MG63 (cell line): ENCODE measurements at regions not wholly inside any gene's neighbourhood (a gene's known extent, or its start where the extent isn't known, plus 50 kb on each side); places are given as distances from the start of the nearest gene placed in this dataset.

Experiments used
- DNase-seq: peaks from one replicate; pipeline ENCODE4 v3.0.0-alpha.2; 2020
- H3K27me3 ChIP-seq: fragments of 250-450 bp; sonication (Bioruptor Pico); 2 replicates; pipeline ENCODE4 v1.5.1; 2020; ENCODE audit warnings: mild to moderate bottlenecking, moderate library complexity
- H3K36me3 ChIP-seq: fragments of 250-450 bp; sonication (Bioruptor Pico); 2 replicates; pipeline ENCODE4 v1.5.1; 2020; ENCODE audit warnings: mild to moderate bottlenecking, moderate library complexity
- H3K4me3 ChIP-seq: fragments of 250-450 bp; sonication (Bioruptor Pico); 2 replicates; pipeline ENCODE4 v1.5.1; 2020; ENCODE audit warnings: mild to moderate bottlenecking, moderate library complexity
- H3K9me3 ChIP-seq: fragments of 250-450 bp; sonication (Bioruptor Pico); 2 replicates; pipeline ENCODE4 v1.5.1; 2020; ENCODE audit warnings: mild to moderate bottlenecking, moderate library complexity

DNA sequence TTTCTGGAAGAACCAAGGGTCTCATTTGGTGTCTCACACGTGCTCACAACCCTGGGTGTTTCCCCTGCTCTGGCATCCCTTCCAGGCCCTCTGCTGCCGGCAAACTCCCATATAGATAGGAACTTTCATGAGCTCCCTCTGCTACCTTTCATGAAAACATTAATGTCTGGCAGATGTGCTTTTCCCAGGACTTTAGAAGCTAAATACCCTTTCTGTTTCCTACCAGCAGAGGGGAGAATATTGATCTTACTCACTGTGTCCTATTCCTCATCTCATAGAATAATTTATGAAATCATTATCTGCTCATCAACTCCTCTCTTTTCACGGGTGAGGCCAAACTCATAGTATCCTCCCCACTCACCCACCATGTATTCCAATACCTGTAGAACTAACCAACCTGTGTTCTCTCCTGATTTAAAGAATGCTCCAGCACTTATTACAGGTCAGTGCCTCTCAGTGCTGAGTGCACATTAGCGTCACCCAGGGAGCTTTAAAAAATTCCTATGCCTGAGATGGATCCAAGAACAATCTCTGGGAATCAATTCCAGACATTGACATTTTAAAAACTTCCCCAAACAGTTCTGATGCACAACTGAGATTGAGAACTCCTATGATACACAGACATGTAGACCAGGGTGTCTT, 298.5 kb upstream of the JAG1 start:
- Histone ChIP-seq H3K9me3 (no peaks in the 10 kb centered on the region; the same call in 1 of the 2 replicates), H3K27me3 (no peaks in the 10 kb centered on the region), H3K36me3 (no peaks in the 10 kb centered on the region), H3K4me3 (no peak overlapping the region)
- no peak for DNase-seq

DNA sequence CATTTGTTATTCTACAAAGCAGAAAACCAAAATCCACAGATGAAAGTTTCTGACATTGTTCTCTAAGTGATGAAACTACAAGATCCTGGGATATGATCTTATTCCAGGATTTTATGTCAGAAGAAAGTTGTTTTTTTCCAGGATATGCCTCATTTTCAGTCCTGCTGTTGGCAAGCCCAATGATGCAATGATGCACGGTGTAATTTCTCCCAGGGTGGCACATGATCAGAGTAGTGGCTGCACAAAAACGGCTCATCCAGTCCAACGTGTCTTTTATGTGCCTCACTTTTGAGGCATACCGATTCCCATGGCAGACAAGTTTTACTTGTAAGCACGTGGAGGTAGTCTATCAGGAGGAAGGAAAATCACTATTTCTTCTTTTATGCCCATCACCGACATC, 302.3 kb upstream of the JAG1 start:
- no peaks in the 10 kb centered on the region; the same call in 1 of the 2 replicates for H3K9me3 ChIP-seq
- no peaks in the 10 kb centered on the region for H3K36me3 ChIP-seq
- DNase-seq = no peak
- H3K4me3 ChIP-seq = no peak overlapping the region
- no peaks in the 10 kb centered on the region for H3K27me3 ChIP-seq

DNA sequence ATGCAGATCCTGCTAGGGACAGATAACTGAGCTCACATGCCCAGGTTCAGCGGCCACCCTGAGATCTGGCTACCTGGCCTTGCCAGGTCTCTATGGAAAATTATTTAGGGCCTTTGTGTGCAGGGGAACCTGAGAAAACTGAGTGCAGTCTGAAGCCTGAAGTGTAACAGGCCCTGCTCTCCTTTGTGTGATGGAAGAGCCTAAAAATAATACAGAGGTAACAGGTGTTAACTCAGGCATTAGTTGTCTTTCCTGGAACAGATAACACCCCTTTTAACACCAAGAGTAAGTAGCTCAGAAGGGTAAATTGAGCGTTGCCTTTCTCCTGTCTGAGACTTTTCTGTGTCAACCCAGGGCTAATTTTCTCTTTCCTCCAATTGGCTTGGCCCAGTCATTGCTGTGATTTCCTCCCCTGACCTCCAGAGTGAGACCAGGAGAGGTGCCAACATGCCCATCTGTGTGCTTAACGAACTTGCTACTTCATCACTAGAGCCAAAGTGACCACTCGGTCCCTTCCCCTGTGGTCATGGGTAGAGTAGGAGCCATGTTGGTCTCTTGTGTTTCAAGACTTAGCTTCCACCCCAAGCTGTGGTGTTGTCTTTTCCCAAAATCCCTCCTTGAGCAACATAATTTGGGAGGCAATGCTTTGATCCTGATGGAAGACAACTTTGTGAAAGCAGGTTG, 304.4 kb upstream of the JAG1 start:
- Histone ChIP-seq H3K9me3 (no peaks in the 10 kb centered on the region), H3K36me3 (no peaks in the 10 kb centered on the region), H3K4me3 (no peak overlapping the region), H3K27me3 (no peaks in the 10 kb centered on the region)
- no peak for DNase-seq

DNA sequence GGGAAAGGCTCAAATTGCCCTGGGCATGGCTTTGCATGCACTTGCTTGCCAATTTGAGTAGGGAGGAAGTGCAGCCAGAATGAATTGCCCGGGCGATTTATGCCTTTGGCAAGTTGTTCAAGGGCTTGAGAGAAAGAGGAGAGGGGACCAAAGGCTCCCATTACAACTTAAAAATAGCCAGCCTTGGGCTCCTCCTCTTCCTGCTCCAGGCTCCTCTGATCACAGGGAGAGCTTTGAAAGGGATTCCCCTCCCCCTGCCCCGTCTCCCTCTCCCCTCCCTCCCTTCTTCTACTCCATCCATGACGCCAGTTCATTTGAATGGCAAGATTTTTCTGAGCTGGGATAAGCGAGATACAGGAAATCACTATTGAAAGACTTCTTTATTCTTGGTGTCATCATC, 304.9 kb upstream of the JAG1 start:
- Histone ChIP-seq H3K9me3 (no peaks in the 10 kb centered on the region), H3K27me3 (no peaks in the 10 kb centered on the region), H3K36me3 (no peaks in the 10 kb centered on the region), H3K4me3 (no peak overlapping the region)
- no peak for DNase-seq

DNA sequence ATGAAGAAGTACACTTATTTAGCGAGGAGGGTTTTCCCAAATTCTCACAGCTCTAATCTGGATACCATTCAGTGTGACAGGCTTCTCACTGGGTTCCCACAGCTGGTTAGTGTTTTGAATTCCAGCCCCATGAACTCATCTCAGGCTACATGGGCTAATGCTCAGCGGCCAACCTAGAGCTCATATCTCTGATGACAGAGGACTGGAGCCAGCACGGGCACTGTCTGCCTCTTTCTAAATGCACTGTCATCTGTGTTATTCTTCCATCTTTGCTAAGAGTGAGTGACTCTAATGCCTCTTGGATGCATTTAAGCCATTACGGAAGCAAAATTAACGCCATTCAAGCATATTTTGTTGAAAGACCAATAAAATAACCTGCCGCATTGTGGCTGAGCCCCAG, 308.9 kb upstream of the JAG1 start:
- H3K4me3 ChIP-seq = no peak overlapping the region
- no peaks in the 10 kb centered on the region for H3K9me3 ChIP-seq
- no peaks in the 10 kb centered on the region for H3K27me3 ChIP-seq
- no peaks in the 10 kb centered on the region for H3K36me3 ChIP-seq
- DNase-seq = peak; percentile 69

DNA sequence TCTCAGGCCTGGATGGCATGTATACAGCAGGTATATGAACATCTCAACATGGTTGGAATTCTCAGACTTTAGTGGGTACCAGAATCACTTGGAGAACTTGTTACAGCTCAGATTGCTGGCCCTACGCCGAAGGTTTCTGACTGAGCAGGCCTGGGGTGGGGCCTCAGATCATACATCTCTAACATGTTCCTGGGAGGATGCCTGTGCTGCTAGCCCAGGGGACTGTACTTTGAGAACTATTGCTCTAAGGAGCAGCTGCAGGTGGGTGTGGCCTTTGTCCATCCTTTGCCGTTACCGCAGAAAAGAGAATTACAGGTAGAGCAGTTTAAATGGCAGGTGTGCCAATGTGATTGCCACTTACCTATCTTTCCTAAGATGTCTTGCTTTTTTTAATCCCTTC, 310.5 kb upstream of the JAG1 start:
- no peak for DNase-seq
- no peaks in the 10 kb centered on the region for H3K27me3 ChIP-seq
- no peak overlapping the region for H3K4me3 ChIP-seq
- H3K36me3 ChIP-seq = no peaks in the 10 kb centered on the region
- H3K9me3 ChIP-seq = no peaks in the 10 kb centered on the region

DNA sequence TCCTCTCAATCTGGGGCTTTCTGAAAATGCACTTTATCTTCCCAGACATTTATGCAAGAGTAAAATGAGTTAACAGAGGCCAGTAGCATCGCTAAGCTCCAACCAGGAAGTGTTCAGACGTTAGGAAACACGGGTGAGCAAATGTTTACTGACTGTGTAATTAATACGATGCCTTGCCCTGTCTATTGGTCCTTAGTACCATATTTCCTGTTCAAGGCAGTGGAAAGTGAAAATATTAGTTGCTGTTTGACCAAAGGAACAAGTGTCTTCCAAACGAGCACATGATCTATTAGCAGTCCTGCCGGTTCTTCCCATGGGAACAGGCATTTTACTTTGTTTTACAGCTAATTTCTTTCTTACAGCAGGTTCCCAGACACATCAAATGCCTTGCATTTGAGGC, 311.1 kb upstream of the JAG1 start:
- Histone ChIP-seq H3K27me3 (no peaks in the 10 kb centered on the region), H3K4me3 (no peak overlapping the region), H3K36me3 (no peaks in the 10 kb centered on the region), H3K9me3 (no peaks in the 10 kb centered on the region)
- DNase-seq = no peak

DNA sequence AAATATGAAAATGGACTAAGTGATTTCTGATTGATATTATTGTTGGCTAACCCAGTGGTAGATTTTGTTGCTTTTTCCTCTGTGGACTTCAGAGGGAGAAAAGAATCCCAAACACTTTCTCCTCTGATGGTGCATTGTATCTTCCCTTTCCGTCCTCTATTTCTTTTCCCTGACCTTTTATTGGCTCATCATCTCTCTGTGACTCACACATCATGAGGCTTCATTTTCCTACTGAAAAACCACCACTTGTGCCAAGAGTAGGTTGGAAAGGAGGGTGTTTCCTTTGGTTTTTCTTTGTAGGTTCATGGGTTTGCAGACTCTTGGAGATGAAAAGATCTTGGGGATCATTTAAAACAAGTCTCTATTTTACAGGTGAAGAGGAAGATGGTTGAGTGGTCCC, 311.7 kb upstream of the JAG1 start:
- H3K36me3 ChIP-seq = no peaks in the 10 kb centered on the region
- no peak for DNase-seq

DNA sequence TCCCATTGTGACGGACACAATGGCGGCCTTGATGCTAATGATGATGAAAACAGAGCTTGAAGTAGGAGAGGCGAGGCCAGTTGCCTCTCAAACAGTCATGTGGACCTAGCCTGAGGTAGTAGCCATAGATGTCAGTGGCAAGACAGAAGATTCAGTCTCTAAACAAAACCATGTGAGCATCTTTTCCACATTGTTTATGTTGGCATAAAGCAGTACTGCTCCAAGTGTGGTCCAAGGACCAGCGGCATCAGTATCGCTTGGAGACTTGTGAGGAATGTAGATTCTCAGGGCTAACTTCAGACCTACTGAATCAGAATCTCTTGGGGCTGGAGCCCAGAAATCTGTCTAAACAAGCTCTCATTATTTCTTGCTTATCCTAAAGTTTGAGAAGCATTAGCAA, 312.8 kb upstream of the JAG1 start:
- no peaks in the 10 kb centered on the region for H3K27me3 ChIP-seq
- H3K4me3 ChIP-seq = no peak overlapping the region
- H3K36me3 ChIP-seq = no peaks in the 10 kb centered on the region
- no peaks in the 10 kb centered on the region for H3K9me3 ChIP-seq
- no peak for DNase-seq

More for the DNA sequence above, 311.7 kb upstream of the JAG1 start:
- H3K9me3 ChIP-seq = no peaks in the 10 kb centered on the region
- no peak overlapping the region for H3K4me3 ChIP-seq
- H3K27me3 ChIP-seq = no peaks in the 10 kb centered on the region

DNA sequence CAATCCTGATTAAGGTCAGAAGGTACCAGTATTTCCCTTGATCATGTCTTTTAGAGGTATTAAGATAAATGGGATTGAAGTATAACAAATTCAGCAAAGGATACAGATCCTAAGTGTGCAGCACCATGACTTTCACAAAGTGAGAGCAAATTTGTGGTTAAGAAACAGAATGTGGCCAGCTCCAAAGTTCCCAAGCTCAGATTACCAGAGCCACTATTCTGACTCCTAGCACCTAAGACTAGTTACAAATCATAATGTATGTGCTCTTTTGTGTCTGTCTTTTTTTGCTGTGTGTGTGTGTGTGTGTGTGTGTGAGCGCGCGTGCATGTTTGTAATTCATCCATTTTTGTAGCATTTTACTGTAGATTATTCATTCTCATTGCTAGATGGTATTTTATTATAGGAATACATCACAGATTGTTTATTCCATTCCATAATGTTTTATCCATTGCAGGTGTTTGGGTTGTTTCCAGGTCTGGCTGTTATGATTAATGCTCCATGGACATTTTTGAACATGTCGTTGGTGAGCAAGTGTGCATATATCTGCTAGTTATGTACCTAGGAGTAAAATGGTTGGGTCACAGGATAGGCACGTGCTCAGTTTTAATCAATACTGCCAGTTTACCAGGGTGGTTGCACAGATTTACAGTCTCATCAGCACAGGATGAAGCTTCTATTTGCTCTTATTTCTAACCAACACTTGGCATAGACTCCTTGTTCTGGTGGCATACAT, 314.0 kb upstream of the JAG1 start:
- Histone ChIP-seq H3K36me3 (no peaks in the 10 kb centered on the region), H3K27me3 (no peaks in the 10 kb centered on the region), H3K9me3 (no peaks in the 10 kb centered on the region), H3K4me3 (no peak overlapping the region)
- no peak for DNase-seq

DNA sequence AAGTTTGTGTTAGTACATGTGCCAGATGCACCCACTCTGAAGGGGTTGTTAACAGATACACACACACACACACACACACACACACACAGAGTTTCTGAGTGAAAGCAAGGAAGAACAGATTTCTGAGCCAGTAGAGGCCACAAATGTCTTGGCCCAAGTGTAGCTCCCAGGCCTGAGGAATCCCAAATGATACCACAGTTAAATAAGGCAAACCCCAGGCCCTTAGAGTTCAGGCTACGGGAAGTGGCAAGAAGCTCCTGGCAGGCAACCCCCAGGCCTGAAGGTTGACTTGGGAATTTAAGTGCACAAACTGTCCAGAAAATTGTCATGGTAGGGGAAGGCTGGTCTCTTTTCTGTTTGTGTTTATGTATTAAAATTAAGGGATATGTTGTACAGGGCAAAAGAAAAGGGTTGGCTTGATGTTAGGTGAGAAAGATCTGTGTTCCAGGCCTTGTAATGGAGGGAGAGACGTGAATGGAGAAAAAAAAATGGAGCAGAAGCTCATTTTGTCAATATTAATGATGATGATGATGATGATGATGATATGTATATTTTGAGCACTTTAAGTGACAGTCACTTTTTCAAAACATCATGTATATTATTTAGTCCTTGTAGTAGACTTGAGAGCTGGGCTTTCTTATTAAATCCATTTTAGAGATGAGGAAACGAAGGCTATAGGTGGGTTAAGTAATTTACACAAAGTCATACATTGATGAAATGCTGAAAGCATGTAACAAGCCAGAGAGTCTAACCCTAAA, 317.0 kb upstream of the JAG1 start:
- Histone ChIP-seq H3K4me3 (no peak overlapping the region), H3K27me3 (no peaks in the 10 kb centered on the region), H3K9me3 (no peaks in the 10 kb centered on the region), H3K36me3 (no peaks in the 10 kb centered on the region)
- no peak for DNase-seq

DNA sequence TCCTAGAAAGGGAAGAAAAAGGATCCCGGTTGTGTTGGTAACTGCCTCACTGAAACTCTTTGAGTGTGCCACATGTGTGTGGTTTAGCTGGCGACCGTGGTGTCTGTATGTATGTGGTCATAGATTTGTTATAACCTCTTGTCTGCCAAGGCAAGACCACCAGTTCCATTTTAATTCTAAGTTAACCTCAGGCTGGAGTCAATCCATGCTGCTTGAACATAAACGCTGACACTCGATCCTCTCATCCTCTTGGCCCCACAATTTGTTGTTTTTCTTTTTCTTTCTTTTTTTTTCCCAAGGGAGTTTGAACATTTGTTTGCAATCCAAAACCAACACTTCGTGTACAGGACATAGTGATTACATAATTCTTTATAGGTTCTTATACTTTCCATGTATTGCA, 318.9 kb upstream of the JAG1 start:
- Histone ChIP-seq H3K27me3 (no peaks in the 10 kb centered on the region), H3K9me3 (no peaks in the 10 kb centered on the region), H3K36me3 (no peaks in the 10 kb centered on the region), H3K4me3 (no peak overlapping the region)
- no peak for DNase-seq

DNA sequence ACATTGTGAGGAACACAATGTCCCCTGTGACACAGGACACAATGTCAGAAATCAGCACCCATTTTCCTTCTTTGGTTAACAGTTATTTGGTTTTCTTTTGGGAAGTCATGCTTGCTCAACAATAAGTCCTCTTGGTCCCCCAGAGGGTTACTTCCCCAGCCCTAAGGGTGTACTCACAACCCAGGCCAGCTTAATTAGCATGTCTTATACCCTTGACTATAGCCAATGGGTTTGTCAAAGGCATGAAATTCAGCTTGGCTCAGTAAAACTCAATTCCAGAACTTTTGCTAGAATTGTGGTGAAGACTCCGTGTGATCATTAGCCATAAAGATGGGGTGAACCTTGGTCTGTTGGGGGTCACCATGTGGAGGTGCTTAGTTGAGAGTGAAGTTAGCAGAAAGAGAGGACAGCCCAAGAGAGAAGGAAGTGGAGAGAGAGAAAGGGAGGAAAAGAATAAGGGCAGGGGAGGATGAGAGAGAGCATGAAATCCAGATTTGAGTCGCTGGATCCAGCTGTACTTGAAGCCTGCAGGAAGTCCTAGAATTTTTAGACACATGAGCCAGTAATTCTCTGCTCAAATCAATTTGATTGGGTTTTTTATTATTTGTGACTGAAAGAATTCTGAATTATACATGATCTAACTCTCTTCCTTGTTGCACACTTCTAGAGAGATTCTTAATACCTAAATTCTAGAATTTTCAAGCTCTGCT, 321.3 kb upstream of the JAG1 start:
- Histone ChIP-seq H3K9me3 (no peaks in the 10 kb centered on the region), H3K27me3 (no peaks in the 10 kb centered on the region), H3K4me3 (no peak overlapping the region), H3K36me3 (no peaks in the 10 kb centered on the region)
- no peak for DNase-seq

DNA sequence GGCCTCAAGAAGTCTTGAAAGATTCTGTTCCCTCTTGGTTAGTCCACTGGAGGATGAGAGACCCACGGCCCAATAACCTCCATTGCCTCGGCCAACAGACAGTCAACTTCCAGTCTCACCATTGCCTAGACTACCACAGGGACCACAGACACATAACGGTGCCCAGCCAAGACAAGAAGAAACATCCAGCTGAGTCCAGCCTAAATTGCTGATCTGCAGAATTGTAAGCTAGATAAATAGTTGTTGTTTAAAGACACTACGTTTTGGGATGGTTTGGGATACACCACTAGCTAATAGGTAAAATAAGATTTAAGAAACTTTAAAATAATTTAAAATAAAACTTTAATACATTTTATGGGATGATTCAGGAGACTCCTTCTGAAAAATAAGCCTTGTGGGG, 324.7 kb upstream of the JAG1 start:
- Histone ChIP-seq H3K27me3 (no peaks in the 10 kb centered on the region), H3K36me3 (no peaks in the 10 kb centered on the region), H3K4me3 (no peak overlapping the region), H3K9me3 (no peaks in the 10 kb centered on the region)
- DNase-seq = no peak

DNA sequence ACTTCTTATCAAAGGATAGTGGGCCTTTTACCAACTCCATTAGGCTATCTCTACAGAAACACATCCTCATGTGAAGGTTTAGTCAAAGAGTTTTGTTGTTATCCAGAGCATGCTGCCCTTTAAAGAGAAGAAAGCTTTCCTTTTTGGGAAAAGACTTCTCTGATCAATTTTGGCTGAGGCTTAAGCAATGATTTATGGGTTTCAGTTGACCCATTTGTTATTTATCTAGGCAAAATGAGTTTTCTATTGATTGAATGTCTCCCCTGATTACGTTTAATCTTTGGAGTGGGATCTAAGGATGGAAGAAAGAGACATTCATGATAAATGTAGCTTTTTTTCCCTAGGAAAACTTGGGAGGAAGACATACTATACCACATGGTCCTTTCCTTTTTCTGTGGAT, 326.6 kb upstream of the JAG1 start:
- DNase-seq = no peak
- Histone ChIP-seq H3K36me3 (no peaks in the 10 kb centered on the region), H3K9me3 (no peaks in the 10 kb centered on the region), H3K27me3 (no peaks in the 10 kb centered on the region), H3K4me3 (no peak overlapping the region)

DNA sequence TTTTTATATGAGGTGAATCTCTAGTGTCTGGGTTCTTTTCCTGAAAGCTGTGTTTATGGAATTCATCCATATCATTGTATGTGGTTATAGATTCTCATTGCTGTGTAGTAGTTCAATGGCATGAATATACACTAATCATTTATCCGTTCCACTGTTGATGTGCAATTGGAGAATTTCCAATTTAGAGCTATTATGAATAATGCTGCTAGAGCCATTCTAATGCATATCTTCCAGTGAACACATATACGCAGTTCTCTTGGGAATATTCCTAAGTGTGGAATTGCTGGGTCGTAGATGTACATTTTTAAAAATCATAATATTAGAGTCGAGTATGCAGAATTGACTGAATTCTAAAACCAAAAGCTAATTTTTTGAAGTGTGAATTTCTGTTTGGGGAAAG, 327.5 kb upstream of the JAG1 start:
- no peaks in the 10 kb centered on the region for H3K27me3 ChIP-seq
- H3K9me3 ChIP-seq = no peaks in the 10 kb centered on the region
- no peak overlapping the region for H3K4me3 ChIP-seq
- no peaks in the 10 kb centered on the region for H3K36me3 ChIP-seq
- DNase-seq = no peak
